ENCODE measurements at regions not wholly inside any gene's neighbourhood (a gene's known extent, or its start where the extent isn't known, plus 50 kb on each side); places are given as distances from the start of the nearest gene placed in this dataset.

DNA sequence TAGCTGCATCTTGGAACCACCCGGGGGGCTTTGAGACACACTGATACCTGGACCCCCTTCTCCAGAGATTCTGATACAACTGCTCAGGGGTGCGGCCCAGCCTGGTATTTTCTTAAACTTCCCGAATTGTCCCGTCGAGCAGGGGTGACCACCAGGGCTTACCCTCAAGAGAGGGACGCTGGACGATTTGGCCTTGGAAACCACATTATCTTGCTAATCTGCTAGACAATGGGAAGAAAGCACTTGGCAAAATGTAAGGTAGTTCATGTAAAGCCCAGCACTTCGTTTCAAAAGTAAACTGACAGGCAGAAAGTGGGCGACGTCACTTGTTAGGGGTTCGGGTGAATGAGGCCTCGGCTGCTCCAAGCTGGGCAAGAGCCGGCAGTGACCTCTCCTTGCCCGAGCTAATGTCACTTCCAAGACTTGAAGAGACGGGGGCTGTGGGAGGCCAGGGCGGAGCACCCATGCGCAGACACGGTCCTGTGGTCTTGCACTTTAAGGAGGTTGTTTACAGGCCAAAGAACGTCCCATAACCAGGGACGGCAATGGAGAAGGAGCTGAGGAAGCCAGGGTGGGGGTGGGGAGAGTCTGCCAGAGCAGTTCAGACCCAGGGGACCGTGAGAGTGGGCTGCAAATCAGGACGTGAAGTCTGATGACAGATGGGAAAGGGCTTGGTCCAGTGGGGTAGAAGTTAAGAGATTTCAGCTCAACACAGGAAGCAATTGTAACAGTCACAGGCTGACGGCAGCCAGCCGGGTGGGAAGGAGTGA lies 152.7 kb upstream of the GSE1 start:
- TF ChIP-seq, protein P1, sequence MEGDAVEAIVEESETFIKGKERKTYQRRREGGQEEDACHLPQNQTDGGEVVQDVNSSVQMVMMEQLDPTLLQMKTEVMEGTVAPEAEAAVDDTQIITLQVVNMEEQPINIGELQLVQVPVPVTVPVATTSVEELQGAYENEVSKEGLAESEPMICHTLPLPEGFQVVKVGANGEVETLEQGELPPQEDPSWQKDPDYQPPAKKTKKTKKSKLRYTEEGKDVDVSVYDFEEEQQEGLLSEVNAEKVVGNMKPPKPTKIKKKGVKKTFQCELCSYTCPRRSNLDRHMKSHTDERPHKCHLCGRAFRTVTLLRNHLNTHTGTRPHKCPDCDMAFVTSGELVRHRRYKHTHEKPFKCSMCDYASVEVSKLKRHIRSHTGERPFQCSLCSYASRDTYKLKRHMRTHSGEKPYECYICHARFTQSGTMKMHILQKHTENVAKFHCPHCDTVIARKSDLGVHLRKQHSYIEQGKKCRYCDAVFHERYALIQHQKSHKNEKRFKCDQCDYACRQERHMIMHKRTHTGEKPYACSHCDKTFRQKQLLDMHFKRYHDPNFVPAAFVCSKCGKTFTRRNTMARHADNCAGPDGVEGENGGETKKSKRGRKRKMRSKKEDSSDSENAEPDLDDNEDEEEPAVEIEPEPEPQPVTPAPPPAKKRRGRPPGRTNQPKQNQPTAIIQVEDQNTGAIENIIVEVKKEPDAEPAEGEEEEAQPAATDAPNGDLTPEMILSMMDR (IDR thresholded peaks at IDR 0.05 in 4 of 5, conservative IDR thresholded peaks at IDR 0.05 in 1 of 5) = no peak
- TF ChIP-seq POLR2A (IDR thresholded peaks at IDR 0.05) = no peak
